ENCODE measurements at regions not wholly inside any gene's neighbourhood (a gene's known extent, or its start where the extent isn't known, plus 50 kb on each side); places are given as distances from the start of the nearest gene placed in this dataset.

DNA sequence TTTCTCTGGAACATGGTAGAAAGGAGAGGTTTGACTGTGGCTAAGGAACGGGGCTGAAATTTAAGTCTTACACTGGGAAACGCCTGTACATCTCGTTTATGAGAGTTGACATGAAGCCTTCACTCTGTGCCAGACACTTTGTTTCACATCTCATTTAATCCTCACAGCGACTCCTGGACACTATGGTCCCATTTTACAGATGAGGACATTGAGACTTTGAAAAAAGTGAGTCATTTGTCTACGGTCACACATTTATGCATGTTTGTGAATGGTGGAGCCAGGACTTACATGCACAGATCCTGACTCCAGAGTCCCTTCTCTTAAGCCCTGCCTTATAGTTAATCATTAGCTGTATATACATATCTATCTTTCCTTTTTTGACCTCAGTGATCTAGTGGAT, 318.4 kb upstream of the EEF2KMT start:
- TF ChIP-seq, protein P1, sequence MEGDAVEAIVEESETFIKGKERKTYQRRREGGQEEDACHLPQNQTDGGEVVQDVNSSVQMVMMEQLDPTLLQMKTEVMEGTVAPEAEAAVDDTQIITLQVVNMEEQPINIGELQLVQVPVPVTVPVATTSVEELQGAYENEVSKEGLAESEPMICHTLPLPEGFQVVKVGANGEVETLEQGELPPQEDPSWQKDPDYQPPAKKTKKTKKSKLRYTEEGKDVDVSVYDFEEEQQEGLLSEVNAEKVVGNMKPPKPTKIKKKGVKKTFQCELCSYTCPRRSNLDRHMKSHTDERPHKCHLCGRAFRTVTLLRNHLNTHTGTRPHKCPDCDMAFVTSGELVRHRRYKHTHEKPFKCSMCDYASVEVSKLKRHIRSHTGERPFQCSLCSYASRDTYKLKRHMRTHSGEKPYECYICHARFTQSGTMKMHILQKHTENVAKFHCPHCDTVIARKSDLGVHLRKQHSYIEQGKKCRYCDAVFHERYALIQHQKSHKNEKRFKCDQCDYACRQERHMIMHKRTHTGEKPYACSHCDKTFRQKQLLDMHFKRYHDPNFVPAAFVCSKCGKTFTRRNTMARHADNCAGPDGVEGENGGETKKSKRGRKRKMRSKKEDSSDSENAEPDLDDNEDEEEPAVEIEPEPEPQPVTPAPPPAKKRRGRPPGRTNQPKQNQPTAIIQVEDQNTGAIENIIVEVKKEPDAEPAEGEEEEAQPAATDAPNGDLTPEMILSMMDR (IDR thresholded peaks at IDR 0.05; ENCODE audit: extremely low read depth in 1 of 2, insufficient read depth in 1 of 2, low read depth in 1 of 2, low read length in 2 of 2), result no peak
- TF ChIP-seq POLR2AphosphoS5 (IDR thresholded peaks at IDR 0.05; ENCODE audit: insufficient read depth, low read depth, low read length) (no peak), POLR2A (IDR thresholded peaks at IDR 0.05; ENCODE audit: low read depth, low read length) (no peak), EZH2 (IDR thresholded peaks at IDR 0.05; ENCODE audit: borderline replicate concordance, low read depth, low read length, severe bottlenecking) (no peak), JUN (IDR thresholded peaks at IDR 0.05; ENCODE audit: borderline replicate concordance, insufficient read depth, insufficient read length, low read depth) (no peak), FOS (IDR thresholded peaks at IDR 0.05; ENCODE audit: borderline replicate concordance, insufficient read depth, low read length) (no peak)
- TF ChIP-seq, protein P2, sequence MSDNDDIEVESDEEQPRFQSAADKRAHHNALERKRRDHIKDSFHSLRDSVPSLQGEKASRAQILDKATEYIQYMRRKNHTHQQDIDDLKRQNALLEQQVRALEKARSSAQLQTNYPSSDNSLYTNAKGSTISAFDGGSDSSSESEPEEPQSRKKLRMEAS (IDR thresholded peaks at IDR 0.05; ENCODE audit: insufficient read depth, insufficient read length), result no peak
